ENCODE measurements at regions not wholly inside any gene's neighbourhood (a gene's known extent, or its start where the extent isn't known, plus 50 kb on each side); places are given as distances from the start of the nearest gene placed in this dataset.

DNA sequence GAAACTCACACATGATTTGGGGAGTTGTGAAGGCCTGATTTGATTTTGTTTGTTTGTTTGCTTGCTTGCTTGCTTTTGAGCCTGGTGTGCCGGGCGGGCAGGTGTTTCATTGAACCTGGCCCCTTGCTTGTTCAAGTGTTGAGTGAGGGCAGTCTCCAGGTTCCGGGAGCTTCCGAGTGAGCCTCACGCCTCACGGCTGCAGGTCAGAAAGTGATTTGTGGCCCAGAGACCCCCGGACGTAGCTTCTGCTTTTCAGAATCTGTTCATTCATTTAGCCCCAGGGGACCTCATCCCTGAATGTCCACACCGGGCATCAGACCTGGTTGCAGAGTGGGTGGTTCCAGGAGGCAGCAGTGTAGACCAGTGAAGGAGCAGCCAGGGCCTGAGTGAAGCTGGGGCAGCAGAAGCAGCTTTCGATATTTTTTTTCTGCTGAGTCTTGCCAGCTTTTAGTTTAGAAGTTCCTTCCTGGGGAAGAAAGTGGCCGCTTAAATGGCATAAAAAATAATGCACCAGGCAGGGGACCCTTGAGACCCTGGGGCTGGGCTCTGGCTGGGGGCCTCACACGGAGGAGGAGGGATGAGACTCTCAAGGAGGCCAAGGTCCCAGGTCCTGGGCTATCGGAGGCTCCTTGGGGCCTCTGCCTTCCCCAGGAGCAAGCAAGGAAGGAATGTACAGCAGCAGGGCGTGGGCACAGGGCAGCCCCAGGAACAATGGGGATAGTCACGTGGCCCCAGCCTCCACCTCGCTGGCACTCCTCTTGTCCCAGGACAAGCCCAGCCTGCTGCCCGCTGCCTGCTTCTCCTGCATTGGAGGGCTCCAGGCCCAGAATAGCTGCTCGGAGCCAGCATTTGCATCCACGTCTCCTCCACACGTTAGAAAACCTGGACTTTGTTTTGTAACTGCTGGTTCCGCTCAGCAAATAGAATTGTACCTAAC is 89.2 kb upstream of the BHLHE23 start:
- Histone ChIP-seq H3K27me3 (replicated peaks in 1 of 4; ENCODE audit: control extremely low read depth in 1 of 4, control insufficient read depth in 3 of 4, insufficient read depth in 4 of 4, low read length in 3 of 4) (peaks cover 0 to 21% (median 0%) of the 10 kb centered on the region in 4 experiments), H3K4me1 (ENCODE audit: control insufficient read depth in 2 of 2, insufficient read depth in 2 of 2, low read length in 2 of 2) (no peaks in the 10 kb centered on the region), H3K27ac (ENCODE audit: low read length in 2 of 2) (no peak overlapping the region), H2AFZ (ENCODE audit: insufficient read depth, low read depth, low read length, poor library complexity, severe bottlenecking) (no peak overlapping the region), H3K9ac (ENCODE audit: low read length) (no peak overlapping the region), H3K9me3 (ENCODE audit: control extremely low read depth in 1 of 3, control insufficient read depth in 2 of 3, insufficient read depth in 1 of 3, low read length in 2 of 3) (peaks cover 0 to 3% (median 0%) of the 10 kb centered on the region in 3 donors), H4K20me1 (ENCODE audit: control insufficient read depth, insufficient read depth, low read length, poor library complexity, severe bottlenecking) (no peaks in the 10 kb centered on the region), H3K36me3 (replicated peaks in 1 of 2; ENCODE audit: control extremely low read depth in 1 of 2, control insufficient read depth in 1 of 2, extremely low read depth in 1 of 2, insufficient read depth in 2 of 2, low read length in 1 of 2) (no peaks in the 10 kb centered on the region), H3K79me2 (ENCODE audit: control insufficient read depth, insufficient read depth, low read length) (no peaks in the 10 kb centered on the region), H3K4me2 (replicated peaks; ENCODE audit: low read depth, low read length, poor library complexity, severe bottlenecking) (no peak overlapping the region), H3K4me3 (ENCODE audit: control extremely low read depth in 1 of 5, extremely low read depth in 1 of 5, insufficient read depth in 1 of 5, low read depth in 2 of 5, low read length in 4 of 5) (no peak overlapping the region)
- CTCF ChIA-PET, result no interaction called here
- WGBS (ENCODE audit: insufficient coverage), result 78% methylated on average over 21 of the region's 21 CpGs
- TF ChIP-seq, protein P1, sequence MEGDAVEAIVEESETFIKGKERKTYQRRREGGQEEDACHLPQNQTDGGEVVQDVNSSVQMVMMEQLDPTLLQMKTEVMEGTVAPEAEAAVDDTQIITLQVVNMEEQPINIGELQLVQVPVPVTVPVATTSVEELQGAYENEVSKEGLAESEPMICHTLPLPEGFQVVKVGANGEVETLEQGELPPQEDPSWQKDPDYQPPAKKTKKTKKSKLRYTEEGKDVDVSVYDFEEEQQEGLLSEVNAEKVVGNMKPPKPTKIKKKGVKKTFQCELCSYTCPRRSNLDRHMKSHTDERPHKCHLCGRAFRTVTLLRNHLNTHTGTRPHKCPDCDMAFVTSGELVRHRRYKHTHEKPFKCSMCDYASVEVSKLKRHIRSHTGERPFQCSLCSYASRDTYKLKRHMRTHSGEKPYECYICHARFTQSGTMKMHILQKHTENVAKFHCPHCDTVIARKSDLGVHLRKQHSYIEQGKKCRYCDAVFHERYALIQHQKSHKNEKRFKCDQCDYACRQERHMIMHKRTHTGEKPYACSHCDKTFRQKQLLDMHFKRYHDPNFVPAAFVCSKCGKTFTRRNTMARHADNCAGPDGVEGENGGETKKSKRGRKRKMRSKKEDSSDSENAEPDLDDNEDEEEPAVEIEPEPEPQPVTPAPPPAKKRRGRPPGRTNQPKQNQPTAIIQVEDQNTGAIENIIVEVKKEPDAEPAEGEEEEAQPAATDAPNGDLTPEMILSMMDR (IDR thresholded peaks at IDR 0.05), result no peak
- no peak for ATAC-seq (ENCODE audit: low read depth)
- H3K4me3 Mint-ChIP-seq, result no peak overlapping the region
- no peaks in the 10 kb centered on the region for H3K9me3 Mint-ChIP-seq (ENCODE audit: insufficient read depth)
- intact Hi-C loops (cut with micrococcal nuclease), result no loop called here
- no peak overlapping the region for H3K27ac Mint-ChIP-seq
- no peaks in the 10 kb centered on the region for H3K4me1 Mint-ChIP-seq
- POLR2A ChIA-PET, result no interaction called here
- DNase-seq, result no peak
- H3K27me3 Mint-ChIP-seq, result peaks cover 12% of the 10 kb centered on the region

DNA sequence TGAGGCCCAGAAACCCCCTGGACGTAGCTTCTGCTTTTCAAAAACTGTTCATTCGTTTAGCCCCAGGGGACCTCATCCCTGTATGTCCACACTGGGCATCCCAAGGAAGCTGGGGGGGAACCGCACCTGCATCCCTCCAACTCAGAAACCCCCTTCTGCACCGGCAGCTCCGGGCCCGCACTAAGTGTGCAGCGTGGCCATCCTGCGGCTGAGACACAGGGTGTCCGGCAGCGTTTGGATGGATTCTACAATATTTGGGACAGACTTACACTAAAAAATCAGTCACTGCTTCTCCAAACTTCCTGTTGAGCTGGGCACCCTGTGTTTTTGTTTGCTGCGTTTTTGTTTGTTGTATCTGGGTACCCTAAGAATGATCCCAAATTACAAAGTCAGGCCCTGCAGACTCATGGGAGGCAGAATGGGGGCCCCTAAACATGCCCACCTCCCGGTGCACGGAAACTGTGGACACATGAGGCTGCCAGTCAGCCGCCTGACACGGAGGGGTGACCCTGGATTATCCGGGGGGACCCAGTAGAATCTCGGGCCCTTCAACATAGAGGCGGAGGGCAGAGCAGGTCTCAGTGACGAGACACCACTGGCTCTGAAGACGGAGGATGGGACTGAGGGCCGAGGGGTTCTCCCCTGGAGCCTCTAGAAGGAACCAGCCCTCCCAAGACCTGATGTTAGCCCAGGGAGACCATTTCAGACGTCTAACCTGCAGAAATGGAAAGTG is 88.2 kb upstream of the BHLHE23 start:
- Histone ChIP-seq H3K36me3 (replicated peaks in 1 of 2; ENCODE audit: control extremely low read depth in 1 of 2, control insufficient read depth in 1 of 2, extremely low read depth in 1 of 2, insufficient read depth in 2 of 2, low read length in 1 of 2) (no peaks in the 10 kb centered on the region), H4K20me1 (ENCODE audit: control insufficient read depth, insufficient read depth, low read length, poor library complexity, severe bottlenecking) (no peaks in the 10 kb centered on the region), H2AFZ (ENCODE audit: insufficient read depth, low read depth, low read length, poor library complexity, severe bottlenecking) (no peak overlapping the region), H3K9me3 (ENCODE audit: control extremely low read depth in 1 of 3, control insufficient read depth in 2 of 3, insufficient read depth in 1 of 3, low read length in 2 of 3) (no peaks in the 10 kb centered on the region), H3K27me3 (replicated peaks in 1 of 4; ENCODE audit: control extremely low read depth in 1 of 4, control insufficient read depth in 3 of 4, insufficient read depth in 4 of 4, low read length in 3 of 4) (peaks cover 0 to 14% (median 0%) of the 10 kb centered on the region in 4 experiments), H3K79me2 (ENCODE audit: control insufficient read depth, insufficient read depth, low read length) (no peaks in the 10 kb centered on the region), H3K9ac (ENCODE audit: low read length) (no peak overlapping the region), H3K27ac (ENCODE audit: low read length in 2 of 2) (no peak overlapping the region), H3K4me2 (replicated peaks; ENCODE audit: low read depth, low read length, poor library complexity, severe bottlenecking) (no peak overlapping the region), H3K4me3 (ENCODE audit: control extremely low read depth in 1 of 5, extremely low read depth in 1 of 5, insufficient read depth in 1 of 5, low read depth in 2 of 5, low read length in 4 of 5) (no peak overlapping the region), H3K4me1 (ENCODE audit: control insufficient read depth in 2 of 2, insufficient read depth in 2 of 2, low read length in 2 of 2) (no peaks in the 10 kb centered on the region)
- peaks cover 12% of the 10 kb centered on the region for H3K27me3 Mint-ChIP-seq
- no peaks in the 10 kb centered on the region for H3K9me3 Mint-ChIP-seq (ENCODE audit: insufficient read depth)
- DNase-seq, result no peak
- H3K4me1 Mint-ChIP-seq, result no peaks in the 10 kb centered on the region
- 92% methylated on average over 18 of the region's 22 CpGs for WGBS (ENCODE audit: insufficient coverage)
- POLR2A ChIA-PET, result no interaction called here
- H3K27ac Mint-ChIP-seq, result no peak overlapping the region
- no peak overlapping the region for H3K4me3 Mint-ChIP-seq
- CTCF ChIA-PET, result no interaction called here
- intact Hi-C loops (cut with micrococcal nuclease), result no loop called here
- ATAC-seq (ENCODE audit: low read depth), result no peak
- TF ChIP-seq, protein P1 (IDR thresholded peaks at IDR 0.05), result no peak
- TF ChIP-seq EZH2 (IDR thresholded peaks at IDR 0.05; ENCODE audit: borderline replicate concordance, insufficient read depth, low read depth, low read length, poor library complexity, severe bottlenecking), result no peak

All from B cell (primary cell).